Esophagus (tissue), 2 donors: ENCODE measurements at regions not wholly inside any gene's neighbourhood (a gene's known extent, or its start where the extent isn't known, plus 50 kb on each side); places are given as distances from the start of the nearest gene placed in this dataset.

Source experiments
- H3K27ac ChIP-seq, 2 donors: one replicate each; pipeline ENCODE4 v1.5.1; 2013; ENCODE audit warnings: low read depth in 2 of 2, mild to moderate bottlenecking in 2 of 2, inconsistent platforms in 1 of 2, low read length in 1 of 2, moderate library complexity in 1 of 2
- H3K27me3 ChIP-seq, 2 donors: one replicate each; pipeline ENCODE4 v1.6.1; 2013; ENCODE audit warnings: low read length in 2 of 2, control low read depth in 1 of 2, mild to moderate bottlenecking in 1 of 2; ENCODE audit not compliant: insufficient read depth in 2 of 2, control insufficient read depth in 1 of 2
- H3K36me3 ChIP-seq, 2 donors: one replicate each; pipeline ENCODE4 v1.6.1; 2013; ENCODE audit warnings: low read length in 1 of 2; ENCODE audit not compliant: control insufficient read depth in 2 of 2, insufficient read depth in 2 of 2
- H3K4me1 ChIP-seq, 2 donors: one replicate each; pipeline ENCODE4 v1.6.1; 2013; ENCODE audit warnings: low read length in 1 of 2; ENCODE audit not compliant: control insufficient read depth in 2 of 2, insufficient read depth in 2 of 2
- H3K4me3 ChIP-seq, 2 donors: one replicate each; pipeline ENCODE4 v1.5.1; 2013; ENCODE audit warnings: low read length in 2 of 2, mild to moderate bottlenecking in 2 of 2, low read depth in 1 of 2, moderate library complexity in 1 of 2
- H3K9me3 ChIP-seq, 2 donors: one replicate each; pipeline ENCODE4 v1.6.1; 2013; ENCODE audit warnings: mild to moderate bottlenecking in 2 of 2, low read depth in 1 of 2, low read length in 1 of 2, moderate library complexity in 1 of 2; ENCODE audit not compliant: control insufficient read depth in 2 of 2, insufficient read depth in 1 of 2
- WGBS, 2 donors: extraction: QIAGEN DNeasy Blood & Tissue Kit; methylation state at CpG; one replicate each; pipeline ENCODE4 v1.1.7; 2013; 5-methylcytosine and 5-hydroxymethylcytosine counted together
- donor health status: healthy with polysubstance abuse.
- donor health status: Bipolar disorder and iron deficiency.

- 1% methylated on average over 68 to 78 of the region's 78 CpGs for WGBS, 2 donors
- Histone ChIP-seq H3K9me3 (peaks cover 0 to 4% of the 10 kb centered on the region in 2 donors), H3K27me3 (no peaks in the 10 kb centered on the region), H3K4me1 (peaks cover 6 to 21% of the 10 kb centered on the region in 2 donors), H3K36me3 (no peaks in the 10 kb centered on the region), H3K4me3 (peak overlapping the region; percentile 79 to 90), H3K27ac (peak overlapping the region; percentile 93 to 94)
These were observed 61.3 kb upstream of the EPB41L1 start for GRCh38 chr20:36093025-36093803.

DNA sequence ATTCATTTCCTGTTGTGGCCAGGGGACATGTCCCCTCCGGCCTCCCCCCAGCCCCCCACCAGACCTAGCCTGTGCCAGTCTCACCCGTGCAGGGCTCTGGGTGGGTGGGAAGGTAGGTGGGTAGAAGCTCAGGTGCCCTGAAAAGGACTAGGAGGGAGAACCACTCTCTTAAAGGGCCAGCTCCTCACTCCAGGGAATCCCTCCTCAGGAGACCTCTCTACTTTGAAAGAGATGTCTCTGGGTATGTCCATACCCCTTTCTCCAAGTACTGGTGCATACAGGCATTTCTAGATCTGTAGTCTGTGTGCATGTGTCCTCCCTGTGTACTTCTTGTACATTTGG lies 60.8 kb upstream of the EPB41L1 start:
- no peaks in the 10 kb centered on the region for H3K36me3 ChIP-seq
- H3K27me3 ChIP-seq: no peaks in the 10 kb centered on the region
- H3K4me3 ChIP-seq: peak overlapping the region; percentile 79 to 90
- peaks cover 0 to 4% of the 10 kb centered on the region in 2 donors for H3K9me3 ChIP-seq
- H3K4me1 ChIP-seq: peaks cover 6 to 22% of the 10 kb centered on the region in 2 donors
- 0 to 3% methylated on average over 2 of the region's 2 CpGs for WGBS, 2 donors
- H3K27ac ChIP-seq: peak overlapping the region; percentile 93 to 94

GRCh38 chr20:36094497-36094896 lies 60.0 kb upstream of the EPB41L1 start:
- peak overlapping the region in 1 of 2 donors; percentile 79 for H3K4me3 ChIP-seq
- 33 to 41% methylated on average over 6 of the region's 6 CpGs for WGBS, 2 donors
- H3K4me1 ChIP-seq: peaks cover 6 to 22% of the 10 kb centered on the region in 2 donors
- no peaks in the 10 kb centered on the region for H3K27me3 ChIP-seq
- no peaks in the 10 kb centered on the region for H3K36me3 ChIP-seq
- peak overlapping the region; percentile 66 for H3K27ac ChIP-seq
- peaks cover 0 to 4% of the 10 kb centered on the region in 2 donors for H3K9me3 ChIP-seq

DNA sequence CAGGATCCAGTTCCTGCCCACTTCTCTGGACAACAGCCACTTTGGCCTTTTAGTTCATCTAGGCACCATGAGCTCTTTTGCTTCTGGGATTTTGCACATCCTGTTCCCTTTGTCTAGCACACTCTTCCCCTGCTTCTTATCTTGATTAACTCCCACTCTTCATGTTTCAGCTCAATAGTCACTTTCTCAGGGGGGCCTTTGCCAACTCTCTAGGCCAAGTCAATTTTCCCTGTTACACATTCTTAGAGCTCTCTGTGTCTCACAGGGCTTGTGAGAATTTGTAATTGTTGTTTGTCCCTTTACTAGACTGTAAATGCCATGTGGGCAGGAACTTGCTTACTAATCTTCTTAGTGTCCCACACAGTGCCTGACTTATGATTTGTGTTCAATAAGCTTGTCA lies 58.1 kb upstream of the EPB41L1 start:
- H3K4me1 ChIP-seq: peaks cover 6 to 22% of the 10 kb centered on the region in 2 donors
- H3K4me3 ChIP-seq: no peak overlapping the region
- peak overlapping the region in 1 of 2 donors; percentile 40 for H3K27ac ChIP-seq
- H3K9me3 ChIP-seq: peaks cover 0 to 4% of the 10 kb centered on the region in 2 donors
- H3K27me3 ChIP-seq: no peaks in the 10 kb centered on the region
- H3K36me3 ChIP-seq: no peaks in the 10 kb centered on the region

- H3K27ac ChIP-seq: peak overlapping the region; percentile 50 to 81
- peaks cover 0 to 4% of the 10 kb centered on the region in 2 donors for H3K9me3 ChIP-seq
- H3K4me3 ChIP-seq: no peak overlapping the region
- 38 to 52% methylated on average over 4 of the region's 4 CpGs for WGBS, 2 donors
- H3K27me3 ChIP-seq: no peaks in the 10 kb centered on the region
- peaks cover 6 to 21% of the 10 kb centered on the region in 2 donors for H3K4me1 ChIP-seq
- no peaks in the 10 kb centered on the region for H3K36me3 ChIP-seq
These were observed 57.0 kb upstream of the EPB41L1 start for GRCh38 chr20:36097337-36098151.

DNA sequence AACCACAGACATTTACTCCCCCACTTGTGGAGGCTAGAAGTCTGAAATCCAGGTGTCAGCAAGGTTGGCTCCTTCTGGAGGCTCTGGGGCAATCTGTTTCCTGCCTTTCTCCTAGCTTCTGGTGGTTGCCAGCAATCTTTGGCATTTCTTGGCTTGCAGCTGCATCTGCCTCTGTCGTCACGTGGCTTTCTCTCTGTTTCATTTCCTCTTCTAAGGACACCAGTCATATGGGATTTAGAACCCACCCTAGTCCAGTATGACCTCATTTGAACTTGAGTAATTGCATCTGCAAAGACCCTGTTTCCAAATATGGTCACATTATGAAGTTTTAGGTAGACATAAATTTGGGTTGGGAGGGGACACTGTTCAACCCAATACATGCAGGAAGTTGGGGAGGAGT lies 56.2 kb upstream of the EPB41L1 start:
- H3K4me3 ChIP-seq: no peak overlapping the region
- 11 to 12% methylated on average over 2 of the region's 2 CpGs for WGBS, 2 donors
- no peaks in the 10 kb centered on the region for H3K9me3 ChIP-seq
- H3K27me3 ChIP-seq: no peaks in the 10 kb centered on the region
- peak overlapping the region; percentile 50 to 81 for H3K27ac ChIP-seq
- H3K36me3 ChIP-seq: no peaks in the 10 kb centered on the region
- peaks cover 6 to 19% of the 10 kb centered on the region in 2 donors for H3K4me1 ChIP-seq

DNA sequence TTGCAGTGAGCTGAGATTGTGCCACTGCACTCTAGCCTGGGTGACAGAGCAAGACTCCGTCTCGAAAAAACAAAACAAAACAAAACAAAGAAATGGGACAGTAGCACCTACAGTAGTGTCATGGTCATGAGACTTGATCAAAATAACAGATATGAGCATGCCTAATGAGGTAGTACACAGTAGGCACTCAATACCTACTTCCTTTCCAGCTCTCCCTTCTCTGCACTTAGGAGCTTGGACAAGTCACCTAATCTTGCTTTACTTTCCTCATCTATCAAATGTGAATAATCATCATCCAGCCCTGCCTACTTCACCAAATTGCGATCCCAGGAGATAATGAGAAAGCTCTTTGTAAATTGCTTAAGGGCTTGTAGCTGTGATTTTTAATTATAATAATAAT lies 55.4 kb upstream of the EPB41L1 start:
- H3K4me1 ChIP-seq: peaks cover 6 to 19% of the 10 kb centered on the region in 2 donors
- no peaks in the 10 kb centered on the region for H3K27me3 ChIP-seq

DNA sequence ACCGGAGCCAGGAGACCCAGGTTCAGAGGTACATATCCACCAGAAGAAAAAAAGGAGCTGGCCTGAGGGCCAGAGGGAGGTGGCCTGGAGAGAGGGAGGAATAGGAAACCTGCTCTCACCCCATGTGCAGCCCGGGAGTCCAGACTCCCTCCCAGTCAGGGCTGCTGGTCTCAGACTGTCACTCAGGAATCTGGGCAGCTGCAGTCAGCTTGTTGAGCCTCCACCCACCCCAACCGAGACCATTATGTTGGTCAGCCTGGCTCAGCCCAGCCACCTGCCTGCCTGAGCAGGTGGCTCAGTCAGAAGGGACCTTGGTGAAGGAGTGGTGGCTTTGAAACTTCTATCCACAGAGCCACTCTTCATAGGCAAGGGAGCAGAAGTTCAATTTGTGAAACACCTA lies 53.3 kb upstream of the EPB41L1 start:
- Histone ChIP-seq H3K36me3 (no peaks in the 10 kb centered on the region), H3K4me1 (peaks cover 6 to 19% of the 10 kb centered on the region in 2 donors), H3K27ac (no peak overlapping the region), H3K9me3 (no peaks in the 10 kb centered on the region), H3K4me3 (no peak overlapping the region), H3K27me3 (no peaks in the 10 kb centered on the region)
- 41 to 50% methylated on average over 3 of the region's 3 CpGs for WGBS, 2 donors

More for the DNA sequence above, 55.4 kb upstream of the EPB41L1 start:
- WGBS, 2 donors: 80 to 88% methylated on average over 3 of the region's 3 CpGs
- no peaks in the 10 kb centered on the region for H3K36me3 ChIP-seq
- no peaks in the 10 kb centered on the region for H3K9me3 ChIP-seq
- H3K27ac ChIP-seq: no peak overlapping the region
- H3K4me3 ChIP-seq: no peak overlapping the region

GRCh38 chr20:36102306-36102705 lies 52.2 kb upstream of the EPB41L1 start:
- no peak overlapping the region for H3K4me3 ChIP-seq
- WGBS, 2 donors: 58 to 59% methylated on average over 3 of the region's 3 CpGs
- no peak overlapping the region for H3K27ac ChIP-seq
- peaks cover 4 to 15% of the 10 kb centered on the region in 2 donors for H3K4me1 ChIP-seq
- no peaks in the 10 kb centered on the region for H3K36me3 ChIP-seq
- H3K9me3 ChIP-seq: no peaks in the 10 kb centered on the region
- H3K27me3 ChIP-seq: no peaks in the 10 kb centered on the region
